ENCODE measurements at regions not wholly inside any gene's neighbourhood (a gene's known extent, or its start where the extent isn't known, plus 50 kb on each side); places are given as distances from the start of the nearest gene placed in this dataset.

DNA sequence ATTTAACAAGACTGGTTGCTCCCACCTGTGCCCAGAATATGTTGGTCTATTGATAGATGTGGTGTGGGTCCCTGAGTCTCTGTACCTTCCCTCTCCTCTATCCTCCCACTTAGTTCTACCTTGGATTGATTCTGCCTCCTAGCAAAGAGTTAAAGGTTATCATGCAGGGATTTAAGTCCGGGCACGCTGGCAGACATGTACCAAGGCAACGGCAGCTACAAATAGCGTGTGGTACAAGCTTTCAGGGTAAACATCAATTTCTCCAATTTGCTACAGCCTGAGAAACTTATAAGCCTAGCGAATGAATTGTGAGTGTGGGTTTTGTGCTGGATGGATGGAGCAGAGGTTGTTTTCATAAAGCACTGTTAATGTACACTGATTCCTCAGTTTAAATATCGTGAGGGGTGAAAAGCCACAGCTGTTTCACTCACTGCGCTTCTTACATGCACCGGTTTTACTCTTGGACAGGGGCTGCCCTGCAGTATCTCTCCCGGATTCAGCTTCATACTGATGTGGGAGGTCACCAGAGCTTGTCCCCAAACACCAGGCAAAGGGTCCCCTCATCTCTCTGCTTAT is 289.8 kb downstream of the ICOS start:
- TF ChIP-seq POLR2A (IDR thresholded peaks at IDR 0.05): no peak
- TF ChIP-seq, protein P1, sequence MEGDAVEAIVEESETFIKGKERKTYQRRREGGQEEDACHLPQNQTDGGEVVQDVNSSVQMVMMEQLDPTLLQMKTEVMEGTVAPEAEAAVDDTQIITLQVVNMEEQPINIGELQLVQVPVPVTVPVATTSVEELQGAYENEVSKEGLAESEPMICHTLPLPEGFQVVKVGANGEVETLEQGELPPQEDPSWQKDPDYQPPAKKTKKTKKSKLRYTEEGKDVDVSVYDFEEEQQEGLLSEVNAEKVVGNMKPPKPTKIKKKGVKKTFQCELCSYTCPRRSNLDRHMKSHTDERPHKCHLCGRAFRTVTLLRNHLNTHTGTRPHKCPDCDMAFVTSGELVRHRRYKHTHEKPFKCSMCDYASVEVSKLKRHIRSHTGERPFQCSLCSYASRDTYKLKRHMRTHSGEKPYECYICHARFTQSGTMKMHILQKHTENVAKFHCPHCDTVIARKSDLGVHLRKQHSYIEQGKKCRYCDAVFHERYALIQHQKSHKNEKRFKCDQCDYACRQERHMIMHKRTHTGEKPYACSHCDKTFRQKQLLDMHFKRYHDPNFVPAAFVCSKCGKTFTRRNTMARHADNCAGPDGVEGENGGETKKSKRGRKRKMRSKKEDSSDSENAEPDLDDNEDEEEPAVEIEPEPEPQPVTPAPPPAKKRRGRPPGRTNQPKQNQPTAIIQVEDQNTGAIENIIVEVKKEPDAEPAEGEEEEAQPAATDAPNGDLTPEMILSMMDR (IDR thresholded peaks at IDR 0.05): no peak

All from uterus (tissue), 2 donors.